ENCODE measurements at regions not wholly inside any gene's neighbourhood (a gene's known extent, or its start where the extent isn't known, plus 50 kb on each side); places are given as distances from the start of the nearest gene placed in this dataset.

- TF ChIP-seq, protein P1, sequence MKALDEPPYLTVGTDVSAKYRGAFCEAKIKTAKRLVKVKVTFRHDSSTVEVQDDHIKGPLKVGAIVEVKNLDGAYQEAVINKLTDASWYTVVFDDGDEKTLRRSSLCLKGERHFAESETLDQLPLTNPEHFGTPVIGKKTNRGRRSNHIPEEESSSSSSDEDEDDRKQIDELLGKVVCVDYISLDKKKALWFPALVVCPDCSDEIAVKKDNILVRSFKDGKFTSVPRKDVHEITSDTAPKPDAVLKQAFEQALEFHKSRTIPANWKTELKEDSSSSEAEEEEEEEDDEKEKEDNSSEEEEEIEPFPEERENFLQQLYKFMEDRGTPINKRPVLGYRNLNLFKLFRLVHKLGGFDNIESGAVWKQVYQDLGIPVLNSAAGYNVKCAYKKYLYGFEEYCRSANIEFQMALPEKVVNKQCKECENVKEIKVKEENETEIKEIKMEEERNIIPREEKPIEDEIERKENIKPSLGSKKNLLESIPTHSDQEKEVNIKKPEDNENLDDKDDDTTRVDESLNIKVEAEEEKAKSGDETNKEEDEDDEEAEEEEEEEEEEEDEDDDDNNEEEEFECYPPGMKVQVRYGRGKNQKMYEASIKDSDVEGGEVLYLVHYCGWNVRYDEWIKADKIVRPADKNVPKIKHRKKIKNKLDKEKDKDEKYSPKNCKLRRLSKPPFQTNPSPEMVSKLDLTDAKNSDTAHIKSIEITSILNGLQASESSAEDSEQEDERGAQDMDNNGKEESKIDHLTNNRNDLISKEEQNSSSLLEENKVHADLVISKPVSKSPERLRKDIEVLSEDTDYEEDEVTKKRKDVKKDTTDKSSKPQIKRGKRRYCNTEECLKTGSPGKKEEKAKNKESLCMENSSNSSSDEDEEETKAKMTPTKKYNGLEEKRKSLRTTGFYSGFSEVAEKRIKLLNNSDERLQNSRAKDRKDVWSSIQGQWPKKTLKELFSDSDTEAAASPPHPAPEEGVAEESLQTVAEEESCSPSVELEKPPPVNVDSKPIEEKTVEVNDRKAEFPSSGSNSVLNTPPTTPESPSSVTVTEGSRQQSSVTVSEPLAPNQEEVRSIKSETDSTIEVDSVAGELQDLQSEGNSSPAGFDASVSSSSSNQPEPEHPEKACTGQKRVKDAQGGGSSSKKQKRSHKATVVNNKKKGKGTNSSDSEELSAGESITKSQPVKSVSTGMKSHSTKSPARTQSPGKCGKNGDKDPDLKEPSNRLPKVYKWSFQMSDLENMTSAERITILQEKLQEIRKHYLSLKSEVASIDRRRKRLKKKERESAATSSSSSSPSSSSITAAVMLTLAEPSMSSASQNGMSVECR (CRISPR knock-in tag; IDR thresholded peaks at IDR 0.05): no peak
- TF ChIP-seq BRD4 (IDR thresholded peaks at IDR 0.05): no peak
- TF ChIP-seq ZNF197 (CRISPR knock-in tag; IDR thresholded peaks at IDR 0.05; ENCODE audit: low read depth): no peak
- no peak for TF ChIP-seq ZNF561 (CRISPR knock-in tag; conservative IDR thresholded peaks at IDR 0.05)
- no peak for TF ChIP-seq NEUROD1 (IDR thresholded peaks at IDR 0.05; ENCODE audit: borderline replicate concordance, low read depth, low read length, partially characterized antibody)
- TF ChIP-seq KLF10 (CRISPR knock-in tag; IDR thresholded peaks at IDR 0.05): no peak
- TF ChIP-seq TAF7 (tag; IDR thresholded peaks at IDR 0.05): no peak
- no peak for TF ChIP-seq CCAR2 (IDR thresholded peaks at IDR 0.05; ENCODE audit: low read depth, low read length)
- no peak for TF ChIP-seq PML (IDR thresholded peaks at IDR 0.05; ENCODE audit: low read length)
- no peak for TF ChIP-seq SFPQ (IDR thresholded peaks at IDR 0.05; ENCODE audit: low read depth, low read length)
- no peak for TF ChIP-seq ZNF146 (CRISPR knock-in tag; IDR thresholded peaks at IDR 0.05; ENCODE audit: unreplicated experiment)
Observed at GRCh38 chr1:239587574-239588369, 201.4 kb downstream of the CHRM3 start (continued).

Data from K562 (cell line).